ENCODE measurements at regions not wholly inside any gene's neighbourhood (a gene's known extent, or its start where the extent isn't known, plus 50 kb on each side); places are given as distances from the start of the nearest gene placed in this dataset.

DNA sequence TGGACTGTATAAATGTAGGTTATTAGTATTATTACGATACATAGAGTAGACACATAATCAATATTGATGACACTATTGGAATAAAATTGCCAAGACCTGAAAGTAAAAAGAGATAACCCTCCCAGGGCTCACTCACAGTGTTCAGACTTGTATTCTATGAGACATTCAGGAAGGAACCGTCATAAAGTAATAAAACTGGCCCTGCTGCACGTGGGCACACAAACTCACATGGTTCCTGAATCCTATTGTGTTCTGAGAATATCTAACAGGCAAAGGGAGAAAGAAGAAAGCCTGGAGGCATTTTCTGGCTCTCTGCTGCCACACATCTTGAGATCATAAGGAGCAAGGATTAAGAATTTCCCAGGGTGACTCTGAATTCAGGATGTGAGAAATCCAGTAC, 575.9 kb downstream of the HS3ST4 start:
- Histone ChIP-seq H3K27me3 (ENCODE audit: control insufficient read depth in 1 of 2, insufficient read depth in 2 of 2, low read length in 2 of 2) (no peaks in the 10 kb centered on the region), H3K36me3 (ENCODE audit: insufficient read depth, low read length) (no peaks in the 10 kb centered on the region), H3K4me3 (ENCODE audit: low read length) (no peak overlapping the region), H3K4me1 (ENCODE audit: insufficient read depth, low read length) (no peaks in the 10 kb centered on the region), H3K27ac (ENCODE audit: low read depth in 1 of 2, low read length in 2 of 2) (no peak overlapping the region), H3K9me3 (ENCODE audit: control insufficient read depth in 1 of 2, insufficient read depth in 1 of 2, low read length in 2 of 2) (no peaks in the 10 kb centered on the region)
- CTCF ChIA-PET: no interaction called here
- POLR2A ChIA-PET: no interaction called here
- Mint-ChIP-seq H3K9me3 (no peaks in the 10 kb centered on the region), H3K4me1 (ENCODE audit: low read depth) (peaks cover 17% of the 10 kb centered on the region), H3K36me3 (ENCODE audit: low read depth) (no peaks in the 10 kb centered on the region), H3K4me3 (no peak overlapping the region), H3K27ac (no peak overlapping the region), H3K27me3 (no peaks in the 10 kb centered on the region)
- ATAC-seq (ENCODE audit: poor library complexity): no peak
- intact Hi-C loops (cut with DNase I, micrococcal nuclease): no loop called here
- TF ChIP-seq CTCF (IDR thresholded peaks at IDR 0.05): no peak
- no peak for DNase-seq

DNA sequence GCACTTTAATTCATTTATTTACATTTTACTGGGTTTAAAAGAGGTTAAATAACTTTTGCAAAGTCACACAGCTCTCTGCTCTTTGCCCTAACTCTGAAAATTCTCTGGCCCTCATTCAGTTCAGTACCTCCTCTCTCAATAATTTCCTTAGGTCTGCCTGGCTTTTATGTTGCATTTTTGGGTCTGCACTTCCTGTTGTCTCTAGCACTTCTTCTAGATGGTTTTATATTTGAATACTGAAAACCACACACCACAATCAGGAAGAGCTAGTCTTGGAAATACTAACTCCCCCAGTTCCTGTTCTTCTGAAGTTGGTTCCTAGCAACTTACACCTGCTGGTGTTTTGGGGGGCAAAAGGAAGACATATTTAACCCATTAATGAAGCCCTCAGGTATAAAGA, 577.9 kb downstream of the HS3ST4 start:
- ATAC-seq (ENCODE audit: poor library complexity): no peak
- Mint-ChIP-seq H3K36me3 (ENCODE audit: low read depth) (no peaks in the 10 kb centered on the region), H3K4me1 (ENCODE audit: low read depth) (peaks cover 17% of the 10 kb centered on the region), H3K9me3 (no peaks in the 10 kb centered on the region), H3K27ac (no peak overlapping the region), H3K27me3 (no peaks in the 10 kb centered on the region), H3K4me3 (no peak overlapping the region)
- Histone ChIP-seq H3K4me1 (ENCODE audit: insufficient read depth, low read length) (no peaks in the 10 kb centered on the region), H3K9me3 (ENCODE audit: control insufficient read depth in 1 of 2, insufficient read depth in 1 of 2, low read length in 2 of 2) (no peaks in the 10 kb centered on the region), H3K36me3 (ENCODE audit: insufficient read depth, low read length) (no peaks in the 10 kb centered on the region), H3K27ac (ENCODE audit: low read depth in 1 of 2, low read length in 2 of 2) (no peak overlapping the region), H3K27me3 (ENCODE audit: control insufficient read depth in 1 of 2, insufficient read depth in 2 of 2, low read length in 2 of 2) (no peaks in the 10 kb centered on the region), H3K4me3 (ENCODE audit: low read length) (no peak overlapping the region)
- TF ChIP-seq CTCF (IDR thresholded peaks at IDR 0.05): no peak
- ChIA-PET POLR2A (no interaction called here), CTCF (no interaction called here)
- DNase-seq: no peak
- intact Hi-C loops (cut with DNase I, micrococcal nuclease): no loop called here

DNA sequence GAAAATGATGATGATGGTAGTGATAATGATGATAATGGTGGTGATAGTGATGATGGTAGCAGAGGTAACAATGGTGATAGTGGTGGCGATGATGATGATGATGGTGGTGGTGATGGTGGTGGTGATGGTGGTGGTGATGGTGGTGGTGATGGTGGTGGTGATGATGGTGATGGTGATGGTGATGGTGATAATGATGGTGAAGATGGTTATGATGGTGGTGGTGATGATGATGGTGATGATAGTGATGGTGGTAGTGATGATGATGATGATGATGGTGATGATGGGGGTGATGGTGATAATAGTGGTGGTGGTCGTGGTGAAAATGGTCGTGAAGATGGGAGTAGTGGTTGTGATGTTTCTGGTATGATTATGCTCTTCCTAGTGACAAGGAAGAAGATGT, 581.8 kb downstream of the HS3ST4 start:
- H3K4me3 ChIP-seq (ENCODE audit: low read length): no peak overlapping the region
- intact Hi-C loops (cut with DNase I, micrococcal nuclease): no loop called here
- Mint-ChIP-seq H3K27me3 (no peaks in the 10 kb centered on the region), H3K4me1 (ENCODE audit: low read depth) (peaks cover 17% of the 10 kb centered on the region), H3K27ac (no peak overlapping the region), H3K4me3 (no peak overlapping the region), H3K9me3 (no peaks in the 10 kb centered on the region), H3K36me3 (ENCODE audit: low read depth) (no peaks in the 10 kb centered on the region)
- H3K36me3 ChIP-seq (ENCODE audit: insufficient read depth, low read length): no peaks in the 10 kb centered on the region
- H3K27me3 ChIP-seq (ENCODE audit: control insufficient read depth in 1 of 2, insufficient read depth in 2 of 2, low read length in 2 of 2): no peaks in the 10 kb centered on the region
- no peak overlapping the region for H3K27ac ChIP-seq (ENCODE audit: low read depth in 1 of 2, low read length in 2 of 2)
- TF ChIP-seq CTCF (IDR thresholded peaks at IDR 0.05): no peak
- no peak for ATAC-seq (ENCODE audit: poor library complexity)
- DNase-seq: no peak
- H3K9me3 ChIP-seq (ENCODE audit: control insufficient read depth in 1 of 2, insufficient read depth in 1 of 2, low read length in 2 of 2): peaks cover 0 to 5% of the 10 kb centered on the region in 2 experiments
- ChIA-PET POLR2A (no interaction called here), CTCF (interaction anchor here (1.3 kb wide), 1 partner anchor 9 kb away, joined by 3 read pairs; no protein-coding TSS in a partner anchor)
- H3K4me1 ChIP-seq (ENCODE audit: insufficient read depth, low read length): no peaks in the 10 kb centered on the region
